ENCODE measurements at regions not wholly inside any gene's neighbourhood (a gene's known extent, or its start where the extent isn't known, plus 50 kb on each side); places are given as distances from the start of the nearest gene placed in this dataset.

- CTCF ChIA-PET, result no interaction called here
- H3K27me3 Mint-ChIP-seq (ENCODE audit: low read depth), result no peaks in the 10 kb centered on the region
- H3K27ac Mint-ChIP-seq, result no peak overlapping the region
- ATAC-seq (no peak; the same call in 1 of the 2 replicates), DNase-seq (ENCODE audit: low spot score) (no peak)
- POLR2A ChIA-PET, result no interaction called here
- H3K4me1 Mint-ChIP-seq, result no peaks in the 10 kb centered on the region
- no peaks in the 10 kb centered on the region for H3K36me3 Mint-ChIP-seq
- no peak overlapping the region for H3K4me3 Mint-ChIP-seq
- no peaks in the 10 kb centered on the region for H3K9me3 Mint-ChIP-seq
- TF ChIP-seq ZSCAN18 (CRISPR knock-in tag; IDR thresholded peaks at IDR 0.05) (no peak), ETV6 (CRISPR knock-in tag; IDR thresholded peaks at IDR 0.05) (no peak), ZNF263 (CRISPR knock-in tag; IDR thresholded peaks at IDR 0.05; ENCODE audit: low read depth) (no peak), IRF1 (CRISPR knock-in tag; IDR thresholded peaks at IDR 0.05) (no peak), NFE2L1 (CRISPR knock-in tag; IDR thresholded peaks at IDR 0.05) (no peak), E2F5 (CRISPR knock-in tag; IDR thresholded peaks at IDR 0.05) (no peak), CREB1 (CRISPR knock-in tag; IDR thresholded peaks at IDR 0.05) (no peak), PRRX2 (CRISPR knock-in tag; IDR thresholded peaks at IDR 0.05) (no peak), ZBTB21 (CRISPR knock-in tag; IDR thresholded peaks at IDR 0.05; ENCODE audit: borderline replicate concordance) (no peak), PRDM15 (CRISPR knock-in tag; IDR thresholded peaks at IDR 0.05) (no peak), AR (CRISPR knock-in tag; IDR thresholded peaks at IDR 0.05) (no peak), MLX (CRISPR knock-in tag; IDR thresholded peaks at IDR 0.05) (no peak), HMGA2 (CRISPR knock-in tag; IDR thresholded peaks at IDR 0.05) (no peak), MYBL2 (CRISPR knock-in tag; IDR thresholded peaks at IDR 0.05) (no peak), ZNF532 (CRISPR knock-in tag; IDR thresholded peaks at IDR 0.05; ENCODE audit: borderline replicate concordance) (no peak), AFF4 (CRISPR knock-in tag; IDR thresholded peaks at IDR 0.05; ENCODE audit: borderline replicate concordance) (no peak), IRF2 (CRISPR knock-in tag; IDR thresholded peaks at IDR 0.05; ENCODE audit: borderline replicate concordance, low read depth) (no peak)
These were observed 655.2 kb upstream of the FAM174A start for GRCh38 chr5:99879791-99880511.

Measured in WTC11 (cell line).